ENCODE measurements at regions not wholly inside any gene's neighbourhood (a gene's known extent, or its start where the extent isn't known, plus 50 kb on each side); places are given as distances from the start of the nearest gene placed in this dataset.

- no peak for DNase-seq
These were observed 374.3 kb downstream of the CDH26 start for GRCh38 chr20:60332523-60332922.

- DNase-seq, result no peak
These were observed 376.7 kb downstream of the CDH26 start for GRCh38 chr20:60334911-60335310.

- DNase-seq, result no peak
These were observed 380.3 kb downstream of the CDH26 start for GRCh38 chr20:60338556-60338955.

GRCh38 chr20:60339738-60340137, 381.5 kb downstream of the CDH26 start:
- no peak for DNase-seq

GRCh38 chr20:60340232-60340631, 382.0 kb downstream of the CDH26 start:
- no peak for DNase-seq

GRCh38 chr20:60341062-60341461, 382.8 kb downstream of the CDH26 start:
- DNase-seq, result no peak

GRCh38 chr20:60345106-60345505, 386.9 kb downstream of the CDH26 start:
- DNase-seq, result no peak

GRCh38 chr20:60349418-60349817, 391.2 kb downstream of the CDH26 start:
- DNase-seq, result no peak

- no peak for DNase-seq
These were observed 393.8 kb downstream of the CDH26 start for GRCh38 chr20:60352017-60352416.

GRCh38 chr20:60352596-60352995, 394.4 kb downstream of the CDH26 start:
- DNase-seq, result no peak

GRCh38 chr20:60354024-60354580, 395.9 kb downstream of the CDH26 start:
- DNase-seq, result no peak

GRCh38 chr20:60358101-60358500, 399.9 kb downstream of the CDH26 start:
- no peak for DNase-seq

- no peak for DNase-seq
These were observed 400.8 kb downstream of the CDH26 start for GRCh38 chr20:60359010-60359409.

- DNase-seq, result no peak
These were observed 403.7 kb downstream of the CDH26 start for GRCh38 chr20:60361761-60362395.

GRCh38 chr20:60362531-60362930, 404.3 kb downstream of the CDH26 start:
- DNase-seq, result no peak

GRCh38 chr20:60363698-60364097, 405.5 kb downstream of the CDH26 start:
- DNase-seq, result no peak

GRCh38 chr20:60365064-60365666, 406.9 kb downstream of the CDH26 start:
- DNase-seq, result no peak

GRCh38 chr20:60365882-60366281, 407.7 kb downstream of the CDH26 start:
- DNase-seq, result no peak

GRCh38 chr20:60371384-60371783, 413.2 kb downstream of the CDH26 start:
- no peak for DNase-seq

GRCh38 chr20:60372275-60372674, 414.1 kb downstream of the CDH26 start:
- no peak for DNase-seq

GRCh38 chr20:60372822-60373221, 414.6 kb downstream of the CDH26 start:
- no peak for DNase-seq

- DNase-seq, result no peak
These were observed 420.4 kb downstream of the CDH26 start for GRCh38 chr20:60378620-60379019.

GRCh38 chr20:60381643-60382400, 423.6 kb downstream of the CDH26 start:
- no peak for DNase-seq

GRCh38 chr20:60389441-60389840, 431.2 kb downstream of the CDH26 start:
- no peak for DNase-seq
